ENCODE measurements at regions not wholly inside any gene's neighbourhood (a gene's known extent, or its start where the extent isn't known, plus 50 kb on each side); places are given as distances from the start of the nearest gene placed in this dataset.

GRCh38 chr7:50207251-50207564 is 97.3 kb upstream of the IKZF1 start:
- TF ChIP-seq EZH2phosphoT487 (IDR thresholded peaks at IDR 0.05) (no peak), CTCF (IDR thresholded peaks at IDR 0.05) (no peak)
